Fibroblast of gingiva (primary cell): ENCODE measurements at regions not wholly inside any gene's neighbourhood (a gene's known extent, or its start where the extent isn't known, plus 50 kb on each side); places are given as distances from the start of the nearest gene placed in this dataset.
"Not testable (repeated sequence)": the region's sequence is repeated elsewhere in the genome, so short reads cannot be mapped to it uniquely, and the experiment has no call there.

Source experiments
- DNase-seq: peaks from one replicate; pipeline ENCODE4 v3.0.0-alpha.2; 2011; ENCODE audit warnings: low read depth

DNA sequence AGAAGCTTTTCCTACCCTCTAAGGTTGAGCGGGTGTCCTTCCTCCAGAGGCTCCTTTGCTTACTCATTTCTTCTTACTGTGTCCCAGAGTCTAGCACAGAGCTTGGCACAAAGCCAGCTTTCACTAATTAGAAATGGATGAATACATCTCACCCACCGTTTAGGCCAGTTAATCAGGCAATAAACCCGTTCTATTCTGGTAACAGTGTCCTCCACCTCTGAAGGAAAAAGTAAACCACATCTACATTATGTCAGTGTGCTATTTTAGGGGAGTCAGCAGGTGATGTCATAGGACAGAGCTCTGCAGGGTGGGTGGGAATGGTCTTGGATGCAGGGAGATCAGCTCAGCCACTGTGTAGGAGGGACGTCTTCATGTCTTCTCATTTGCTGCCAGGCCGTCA lies 109.2 kb downstream of the OSTF1 start:
- no peak for DNase-seq

DNA sequence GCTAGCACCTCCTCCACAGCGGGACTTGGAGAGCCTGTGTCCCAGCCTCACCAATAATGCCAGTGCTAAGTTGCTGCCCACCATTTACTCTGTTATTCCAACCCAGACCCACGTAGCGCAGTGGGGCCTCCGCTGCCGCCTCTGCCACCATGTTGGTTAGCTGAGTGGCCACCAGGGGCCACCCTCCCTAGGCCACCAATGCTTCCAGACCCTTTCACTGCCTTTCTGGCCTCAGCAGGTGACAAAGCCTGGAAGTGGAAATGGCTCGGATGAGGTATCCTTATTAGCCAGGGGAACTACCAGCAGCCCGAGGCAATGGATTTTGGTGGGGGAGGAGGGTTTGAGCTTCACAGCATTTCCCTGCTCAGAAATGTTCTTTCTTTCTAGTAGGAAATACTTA lies 110.1 kb downstream of the OSTF1 start:
- no peak for DNase-seq

GRCh38 chr9:75200892-75201470 lies 112.7 kb downstream of the OSTF1 start:
- peak; percentile 21 for DNase-seq

GRCh38 chr9:75201480-75202209 lies 113.3 kb downstream of the OSTF1 start:
- DNase-seq, result no peak

GRCh38 chr9:75207997-75208396 lies 119.7 kb downstream of the OSTF1 start:
- not testable (repeated sequence) for DNase-seq

- DNase-seq, result no peak
Measured at GRCh38 chr9:75210215-75210614, 121.9 kb downstream of the OSTF1 start.

DNA sequence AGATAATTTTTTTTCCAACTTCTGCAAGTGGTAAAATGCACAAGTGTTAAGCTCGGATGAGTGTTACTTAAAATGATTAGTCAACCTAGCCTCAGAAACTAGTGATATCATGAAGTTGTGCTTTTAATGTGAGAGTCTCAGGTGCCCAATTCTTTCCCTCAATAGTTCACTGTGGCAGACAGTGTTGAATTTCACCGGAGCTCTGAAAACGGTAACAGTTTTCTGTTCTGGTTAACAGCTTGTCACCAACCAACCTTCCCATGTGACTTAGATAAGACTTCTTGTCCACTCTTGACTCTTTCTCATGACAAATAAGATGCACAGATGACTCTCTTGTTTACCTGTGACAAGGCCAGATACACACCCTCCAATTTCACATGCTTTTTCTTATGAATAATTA lies 125.5 kb downstream of the OSTF1 start:
- no peak for DNase-seq

DNA sequence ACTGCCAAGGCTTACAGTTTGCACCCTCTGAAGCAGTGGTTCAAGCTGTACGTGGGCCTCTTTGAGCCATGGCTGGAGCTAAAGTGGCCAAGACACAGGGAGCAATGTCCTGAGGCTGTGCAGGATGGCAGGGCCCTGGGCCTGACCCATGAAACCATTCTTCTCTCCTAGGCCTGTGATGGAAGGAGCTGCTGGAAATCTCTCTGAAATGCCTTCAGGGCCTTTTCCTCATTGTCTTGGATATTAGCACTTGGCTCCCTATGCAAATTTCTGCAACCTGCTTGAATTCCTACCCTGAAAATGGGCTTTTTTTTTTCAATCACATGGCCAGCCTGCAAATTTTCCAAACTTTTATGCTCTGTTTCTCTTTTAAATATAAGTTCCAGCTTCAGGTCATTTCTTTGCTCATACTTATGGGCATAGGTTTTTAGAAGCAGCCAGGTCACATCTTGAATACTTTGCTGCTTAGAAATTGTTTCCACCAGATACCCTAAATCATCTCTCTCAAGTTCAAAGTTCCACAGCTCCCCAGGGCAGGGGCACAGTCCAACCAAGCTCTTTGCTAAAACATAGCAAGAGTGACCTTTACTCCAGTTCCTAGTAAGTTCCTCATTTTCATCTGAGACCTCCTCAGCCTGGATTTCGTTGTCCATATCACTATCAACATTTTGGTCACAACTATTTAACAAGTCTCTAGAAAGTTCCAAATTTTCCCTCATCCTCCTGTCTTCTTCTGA lies 138.3 kb downstream of the OSTF1 start:
- DNase-seq, result no peak

DNA sequence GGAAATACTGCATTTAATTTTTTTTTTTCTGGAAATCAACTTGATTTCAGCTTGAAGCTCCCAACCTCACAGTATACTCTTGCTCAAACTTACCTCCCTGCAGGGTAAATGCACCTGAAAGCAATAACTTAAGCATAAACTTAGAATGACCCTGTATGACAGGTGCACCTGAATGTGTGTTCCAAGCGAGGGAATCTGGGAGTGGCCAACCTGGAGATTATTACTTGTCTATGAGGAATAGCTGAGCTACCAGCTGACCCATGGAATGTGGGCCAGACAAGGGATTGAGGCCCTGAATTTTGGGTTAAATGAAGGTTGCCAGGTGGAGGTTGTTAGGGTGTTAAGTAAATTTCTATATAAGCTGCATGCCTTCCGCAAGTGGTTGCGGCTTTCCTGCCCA lies 140.6 kb downstream of the OSTF1 start:
- DNase-seq, result no peak

- peak; percentile 54 for DNase-seq
Measured at GRCh38 chr9:75229605-75230332, 141.5 kb downstream of the OSTF1 start.

DNA sequence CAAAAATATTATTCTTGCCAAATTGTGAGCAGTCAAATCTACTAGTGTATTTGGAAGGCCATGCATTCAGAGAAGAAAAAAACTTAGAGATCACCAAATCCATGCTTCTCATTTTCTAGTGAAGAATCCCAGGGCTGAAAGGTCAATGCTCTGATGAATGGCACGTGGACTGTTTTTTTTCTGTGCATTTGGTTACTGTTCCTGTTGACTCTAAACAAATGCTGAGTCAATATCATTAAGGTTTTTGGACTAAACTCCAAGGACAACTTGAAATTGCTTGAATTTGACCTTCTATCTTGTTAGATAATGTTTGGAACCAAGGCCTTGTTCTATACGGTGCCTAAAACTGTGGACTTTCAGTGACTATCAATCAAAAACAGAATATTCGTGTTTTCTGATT lies 142.2 kb downstream of the OSTF1 start:
- no peak for DNase-seq

- DNase-seq, result no peak
Measured at GRCh38 chr9:75231167-75231566, 142.9 kb downstream of the OSTF1 start.

DNA sequence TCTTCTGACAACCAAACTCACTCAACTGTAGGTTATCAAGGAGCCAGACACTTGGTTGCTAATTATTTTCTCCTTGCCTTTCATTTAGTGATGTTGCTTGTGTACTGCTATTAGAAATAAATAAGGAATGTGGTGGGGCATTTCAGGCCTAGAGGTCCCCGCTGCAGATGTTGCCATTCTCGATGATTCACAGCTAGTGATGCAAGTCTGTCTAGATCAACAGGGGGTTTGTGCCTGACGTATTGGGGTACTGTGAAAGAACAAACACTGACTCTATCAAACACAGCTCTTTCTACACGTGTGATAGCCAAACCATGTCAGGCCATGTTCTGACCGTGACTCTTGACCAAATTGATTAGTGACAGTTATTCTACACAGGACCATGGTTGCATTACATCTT lies 144.7 kb downstream of the OSTF1 start:
- no peak for DNase-seq

DNA sequence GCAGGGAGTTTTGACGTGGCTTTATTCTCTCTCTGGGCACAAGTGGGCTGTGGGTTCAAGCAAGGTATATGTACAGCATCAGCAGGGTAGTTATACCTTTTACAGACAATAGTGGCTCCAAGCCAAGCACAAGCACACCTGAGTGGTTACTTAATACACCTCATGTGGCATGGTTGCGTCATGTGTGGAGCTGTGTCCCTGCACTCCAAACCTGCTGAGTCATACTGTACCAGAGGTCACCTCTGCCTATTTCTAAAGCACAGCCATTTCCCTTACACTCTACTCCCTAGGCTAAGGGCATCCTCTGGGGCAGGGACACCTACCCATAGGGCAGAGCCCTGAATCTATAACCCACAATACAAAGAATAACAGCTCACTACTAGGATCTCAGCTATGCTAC lies 147.3 kb downstream of the OSTF1 start:
- no peak for DNase-seq

DNA sequence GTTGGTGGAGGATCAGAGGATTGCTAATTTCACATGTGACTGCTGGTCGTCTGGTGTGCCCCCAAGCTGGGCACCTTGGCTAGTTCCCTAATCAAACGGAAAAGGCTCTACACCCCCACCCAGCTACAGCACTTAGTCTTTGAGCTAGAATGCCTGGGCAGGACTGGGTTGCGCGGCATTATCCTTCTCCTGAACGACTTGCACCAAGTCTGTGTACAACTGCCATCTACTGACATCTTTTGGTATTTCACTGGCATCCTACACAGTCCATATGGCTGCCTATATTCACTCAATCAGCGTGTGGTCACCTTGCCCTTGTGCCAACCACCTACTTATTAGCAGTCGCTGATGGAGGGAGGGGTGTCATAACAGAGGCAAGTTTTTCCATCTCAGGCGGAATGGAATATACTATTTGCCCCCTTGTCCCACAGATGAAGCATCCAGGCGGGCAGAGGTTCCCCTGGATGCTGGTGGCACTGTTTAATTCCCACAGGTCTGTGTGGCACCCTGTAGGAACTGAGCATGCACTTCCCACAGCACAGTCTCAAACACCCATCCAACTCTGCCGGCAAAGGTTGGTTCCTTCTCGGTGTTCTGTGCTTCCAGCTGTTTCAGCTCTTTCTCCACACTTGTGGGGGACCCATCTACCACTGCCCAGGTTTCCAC lies 150.1 kb downstream of the OSTF1 start:
- DNase-seq, result peak; percentile 65

- DNase-seq, result peak; percentile 21
Measured at GRCh38 chr9:75239176-75239575, 150.9 kb downstream of the OSTF1 start.

- no peak for DNase-seq
Measured at GRCh38 chr9:75242426-75242825, 154.1 kb downstream of the OSTF1 start.

DNA sequence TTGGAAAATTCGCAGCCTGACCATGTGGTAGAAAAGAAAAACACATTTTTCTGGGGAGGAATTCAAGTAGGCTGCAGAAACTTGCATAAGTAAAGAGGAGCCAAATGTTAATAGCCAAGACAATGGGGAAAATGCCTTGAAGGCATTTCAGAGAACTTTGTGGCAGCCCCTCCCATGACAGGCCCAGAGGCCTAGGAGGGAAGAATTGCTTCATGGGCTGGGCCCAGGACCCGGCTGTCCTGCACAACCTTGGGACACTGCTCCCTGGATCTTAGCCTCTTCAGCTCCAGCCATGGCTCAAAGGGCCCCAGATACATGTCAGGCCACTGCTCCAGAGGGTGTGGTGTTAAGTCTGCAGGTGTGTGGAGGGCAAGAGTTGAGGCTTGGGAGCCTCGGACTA lies 158.6 kb downstream of the OSTF1 start:
- no peak for DNase-seq

- peak; percentile 31 for DNase-seq
Measured at GRCh38 chr9:75265525-75265972, 177.2 kb downstream of the OSTF1 start.

- DNase-seq, result no peak
Measured at GRCh38 chr9:75269197-75269596, 180.9 kb downstream of the OSTF1 start.

DNA sequence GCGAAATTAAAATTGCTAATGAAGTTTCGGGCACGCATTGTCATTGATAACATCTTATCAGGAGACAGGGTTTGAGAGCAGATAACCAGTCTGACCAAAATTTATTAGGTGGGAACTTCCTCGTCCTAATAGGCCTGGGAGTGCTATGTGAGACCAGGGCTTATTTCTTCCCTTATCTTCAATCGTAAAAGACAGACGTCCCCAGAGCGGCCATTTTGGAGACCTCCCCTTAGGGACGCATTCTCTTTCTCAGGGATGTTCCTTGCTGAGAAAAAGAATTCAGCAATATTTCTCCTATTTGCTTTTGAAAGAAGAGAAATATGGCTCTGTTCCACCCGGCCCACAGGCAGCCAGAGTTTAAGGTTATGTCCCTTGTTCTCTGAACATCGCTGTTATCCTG lies 184.7 kb downstream of the OSTF1 start:
- not testable (repeated sequence) for DNase-seq

DNA sequence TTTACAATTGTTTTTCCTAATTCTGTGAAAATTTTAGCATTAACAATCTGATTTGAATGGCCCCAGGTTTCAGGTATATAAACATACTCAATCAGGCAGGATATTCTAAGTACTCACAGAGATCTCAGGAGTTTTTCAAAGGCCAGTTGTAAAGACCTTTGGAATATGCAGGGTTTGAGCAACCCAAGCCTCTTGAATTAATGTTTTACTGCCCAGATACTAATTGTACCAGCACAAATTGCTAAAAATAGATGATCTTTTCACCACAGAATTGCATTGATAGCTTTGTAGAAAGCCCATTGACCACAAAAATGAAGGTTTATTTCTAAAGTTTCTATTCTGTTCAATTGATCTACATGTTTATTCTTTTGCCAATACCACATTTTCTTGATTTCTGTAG lies 186.5 kb downstream of the OSTF1 start:
- no peak for DNase-seq
